Activated CD4-positive, alpha-beta T cell treated with anti-CD3 and anti-CD28 coated beads, Interleukin-2, Interleukin-6, amounts not matched to agents 100 ng/mL and 50 ng/mL, durations not matched to agents 16 hours and 8 hours (primary cell): ENCODE measurements at regions not wholly inside any gene's neighbourhood (a gene's known extent, or its start where the extent isn't known, plus 50 kb on each side); places are given as distances from the start of the nearest gene placed in this dataset.

Experiments used
- DNase-seq: peaks from one replicate; pipeline ENCODE4 v3.0.0-alpha.2; 2020

- no peak for DNase-seq
These were observed 673.8 kb upstream of the SALL3 start for GRCh38 chr18:78305789-78306188.

GRCh38 chr18:78309307-78309706, 670.3 kb upstream of the SALL3 start:
- no peak for DNase-seq

- no peak for DNase-seq
These were observed 669.7 kb upstream of the SALL3 start for GRCh38 chr18:78309924-78310323.

GRCh38 chr18:78319264-78319663, 660.4 kb upstream of the SALL3 start:
- no peak for DNase-seq

- DNase-seq, result no peak
These were observed 659.7 kb upstream of the SALL3 start for GRCh38 chr18:78319961-78320360.

- no peak for DNase-seq
These were observed 658.2 kb upstream of the SALL3 start for GRCh38 chr18:78321402-78321801.

- no peak for DNase-seq
These were observed 656.0 kb upstream of the SALL3 start for GRCh38 chr18:78323453-78324197.

- no peak for DNase-seq
These were observed 652.0 kb upstream of the SALL3 start for GRCh38 chr18:78327643-78328042.

GRCh38 chr18:78330766-78331165, 648.9 kb upstream of the SALL3 start:
- DNase-seq, result no peak

- DNase-seq, result no peak
These were observed 626.7 kb upstream of the SALL3 start for GRCh38 chr18:78352910-78353309.

GRCh38 chr18:78362198-78362597, 617.4 kb upstream of the SALL3 start:
- no peak for DNase-seq

- DNase-seq, result no peak
These were observed 615.8 kb upstream of the SALL3 start for GRCh38 chr18:78363556-78364387.

- DNase-seq, result no peak
These were observed 615.1 kb upstream of the SALL3 start for GRCh38 chr18:78364388-78364960.

- no peak for DNase-seq
These were observed 611.6 kb upstream of the SALL3 start for GRCh38 chr18:78367996-78368395.

- no peak for DNase-seq
These were observed 610.9 kb upstream of the SALL3 start for GRCh38 chr18:78368726-78369125.

- DNase-seq, result no peak
These were observed 603.6 kb upstream of the SALL3 start for GRCh38 chr18:78376046-78376445.

GRCh38 chr18:78378403-78378802, 601.2 kb upstream of the SALL3 start:
- no peak for DNase-seq

GRCh38 chr18:78378983-78379382, 600.6 kb upstream of the SALL3 start:
- DNase-seq, result no peak

GRCh38 chr18:78390348-78390951, 589.2 kb upstream of the SALL3 start:
- no peak for DNase-seq

GRCh38 chr18:78390952-78391348, 588.7 kb upstream of the SALL3 start:
- no peak for DNase-seq

GRCh38 chr18:78393086-78393862, 586.3 kb upstream of the SALL3 start:
- DNase-seq, result no peak

GRCh38 chr18:78396077-78396476, 583.5 kb upstream of the SALL3 start:
- no peak for DNase-seq

GRCh38 chr18:78396756-78397155, 582.9 kb upstream of the SALL3 start:
- DNase-seq, result no peak
